H9 (cell line): ENCODE measurements at regions not wholly inside any gene's neighbourhood (a gene's known extent, or its start where the extent isn't known, plus 50 kb on each side); places are given as distances from the start of the nearest gene placed in this dataset.

ENCODE experiments used
- DNase-seq: peaks from one replicate; pipeline ENCODE4 v3.0.0-alpha.2; 2017
- H2AFZ ChIP-seq: one replicate; pipeline ENCODE4 v1.6.1; 2013; ENCODE audit warnings: mild to moderate bottlenecking, low read length, control low read depth, moderate library complexity
- H2AK5ac ChIP-seq: 2 replicates; pipeline ENCODE4 v1.6.1; 2013; ENCODE audit warnings: low read length, control low read depth, mixed read lengths; ENCODE audit not compliant: insufficient read length
- H2BK120ac ChIP-seq: one replicate; pipeline ENCODE4 v1.6.1; 2013; ENCODE audit warnings: low read depth, mild to moderate bottlenecking, low read length, control low read depth, inconsistent platforms; ENCODE audit not compliant: poor library complexity, severe bottlenecking
- H2BK12ac ChIP-seq: 2 replicates; pipeline ENCODE4 v1.6.1; 2013; ENCODE audit warnings: low read length, control low read depth, mixed read lengths, low read depth; ENCODE audit not compliant: insufficient read length
- H2BK15ac ChIP-seq: 2 replicates; pipeline ENCODE4 v1.6.1; 2013; ENCODE audit warnings: low read depth, low read length, control low read depth
- H2BK20ac ChIP-seq: one replicate; pipeline ENCODE4 v1.6.1; 2013; ENCODE audit warnings: low read depth, mild to moderate bottlenecking, low read length, control low read depth, inconsistent platforms; ENCODE audit not compliant: poor library complexity, severe bottlenecking
- H2BK5ac ChIP-seq: 2 replicates; pipeline ENCODE4 v1.6.1; 2013; ENCODE audit warnings: low read length, control low read depth, mixed read lengths; ENCODE audit not compliant: insufficient read length
- H3K14ac ChIP-seq: 2 replicates; pipeline ENCODE4 v1.6.1; 2013; ENCODE audit warnings: low read length, control low read depth; ENCODE audit not compliant: insufficient read depth
- H3K18ac ChIP-seq: 2 replicates; pipeline ENCODE4 v1.6.1; 2013; ENCODE audit warnings: low read depth, mild to moderate bottlenecking, mixed read lengths, low read length, control low read depth; ENCODE audit not compliant: insufficient read length
- H3K23ac ChIP-seq: 2 replicates; pipeline ENCODE4 v1.6.1; 2013; ENCODE audit warnings: low read length, control low read depth, mixed read lengths, low read depth; ENCODE audit not compliant: insufficient read length
- H3K23me2 ChIP-seq: 2 replicates; pipeline ENCODE4 v1.6.1; 2013; ENCODE audit warnings: low read depth, mild to moderate bottlenecking, mixed read lengths, low read length, control low read depth; ENCODE audit not compliant: insufficient read length, poor library complexity, severe bottlenecking
- H3K27ac ChIP-seq: 2 replicates; pipeline ENCODE4 v1.5.1; 2013; ENCODE audit warnings: low read length, control low read depth, mixed read lengths, low read depth; ENCODE audit not compliant: insufficient read length
- H3K27me3 ChIP-seq: 2 replicates; pipeline ENCODE4 v1.6.1; 2013; ENCODE audit warnings: low read length, control low read depth, inconsistent platforms; ENCODE audit not compliant: insufficient read depth
- H3K4ac ChIP-seq: 2 replicates; pipeline ENCODE4 v1.6.1; 2013; ENCODE audit warnings: low read depth, mild to moderate bottlenecking, control low read depth, inconsistent platforms, low read length, moderate library complexity
- H3K4me1 ChIP-seq: 2 replicates; pipeline ENCODE4 v1.6.1; 2013; ENCODE audit warnings: low read length, control low read depth, inconsistent platforms; ENCODE audit not compliant: insufficient read depth
- H3K4me2 ChIP-seq: 2 replicates; pipeline ENCODE4 v1.6.1; 2013; ENCODE audit warnings: low read length, control low read depth, mixed read lengths; ENCODE audit not compliant: insufficient read length, insufficient read depth
- H3K56ac ChIP-seq: 2 replicates; pipeline ENCODE4 v1.6.1; 2013; ENCODE audit warnings: low read depth, mild to moderate bottlenecking, mixed read lengths, low read length, control low read depth; ENCODE audit not compliant: insufficient read length
- H3K79me1 ChIP-seq: 2 replicates; pipeline ENCODE4 v1.6.1; 2013; ENCODE audit warnings: low read depth, mild to moderate bottlenecking, moderate library complexity, low read length, control low read depth, inconsistent platforms; ENCODE audit not compliant: insufficient read depth, poor library complexity, severe bottlenecking
- H3K79me2 ChIP-seq: 2 replicates; pipeline ENCODE4 v1.6.1; 2013; ENCODE audit warnings: low read length, control low read depth, inconsistent platforms; ENCODE audit not compliant: insufficient read depth
- H3K9ac ChIP-seq: 2 replicates; pipeline ENCODE4 v1.6.1; 2013; ENCODE audit warnings: low read length, control low read depth, mixed read lengths; ENCODE audit not compliant: insufficient read length; ENCODE audit errors: extremely low read depth
- H3K9me3 ChIP-seq: one replicate; pipeline ENCODE4 v1.6.1; 2013; ENCODE audit warnings: low read depth, low read length, inconsistent platforms; ENCODE audit not compliant: control insufficient read depth
- H3T11ph ChIP-seq: one replicate; pipeline ENCODE4 v1.6.1; 2013; ENCODE audit warnings: mild to moderate bottlenecking, low read length, control low read depth, inconsistent platforms
- H4K20me1 ChIP-seq: one replicate; pipeline ENCODE4 v1.6.1; 2013; ENCODE audit not compliant: control insufficient read depth, insufficient read length, insufficient read depth
- H4K5ac ChIP-seq: 2 replicates; pipeline ENCODE4 v1.6.1; 2013; ENCODE audit warnings: low read depth, mild to moderate bottlenecking, mixed read lengths, low read length, control low read depth; ENCODE audit not compliant: insufficient read length
- H4K8ac ChIP-seq: replicated peaks from 2 replicates; pipeline ENCODE4 v1.6.1; 2013; ENCODE audit warnings: low read length, control low read depth, mixed read lengths, low read depth; ENCODE audit not compliant: insufficient read length
- H4K91ac ChIP-seq: 2 replicates; pipeline ENCODE4 v1.6.1; 2013; ENCODE audit warnings: low read depth, mild to moderate bottlenecking, moderate library complexity, mixed read lengths, low read length, control low read depth; ENCODE audit not compliant: insufficient read length
- H3K27ac Mint-ChIP-seq, 3 experiments: 2 replicates in 2 of 3; 3 replicates in 1 of 3; pipeline ENCODE4 v1.8.0; 2020 to 2021; ENCODE audit warnings: mixed read lengths in 3 of 3, mild to moderate bottlenecking in 1 of 3, moderate library complexity in 1 of 3
- H3K27me3 Mint-ChIP-seq: 2 replicates; pipeline ENCODE4 v1.8.0; 2021; ENCODE audit warnings: low read depth, mild to moderate bottlenecking, moderate library complexity, mixed read lengths
- H3K36me3 Mint-ChIP-seq, 3 experiments: 2 replicates in 2 of 3; 3 replicates in 1 of 3; pipeline ENCODE4 v1.8.0; 2020 to 2021; ENCODE audit warnings: low read depth in 3 of 3, mixed read lengths in 3 of 3; ENCODE audit not compliant: insufficient read depth in 1 of 3
- H3K4me1 Mint-ChIP-seq, 2 experiments: 2 replicates each; pipeline ENCODE4 v1.8.0; 2020; ENCODE audit warnings: mixed read lengths in 2 of 2
- H3K4me3 Mint-ChIP-seq, 2 experiments: 2 replicates in 1 of 2; 3 replicates in 1 of 2; pipeline ENCODE4 v1.8.0; 2020 to 2021; ENCODE audit warnings: mild to moderate bottlenecking in 2 of 2, mixed read lengths in 2 of 2, moderate library complexity in 1 of 2
- H3K9me3 Mint-ChIP-seq, 2 experiments: 2 replicates in 1 of 2; 3 replicates in 1 of 2; pipeline ENCODE4 v1.8.0; 2020; ENCODE audit warnings: mild to moderate bottlenecking in 2 of 2, mixed read lengths in 2 of 2, moderate library complexity in 1 of 2
- CTCF ChIP-seq: fragments of 200-600 bp; sonication (generic); conservative IDR thresholded peaks from 3 replicates; pipeline ENCODE4 v1.8.0; 2021; ENCODE audit warnings: antibody characterized with exemption, mild to moderate bottlenecking
- WGBS: extraction: QIAGEN DNeasy Blood & Tissue Kit; methylation state at CpG from one replicate; pipeline ENCODE4 v1.1.7; 2013; ENCODE audit warnings: missing lambda C conversion rate, low lambda C conversion rate, mixed read lengths; ENCODE audit not compliant: insufficient read length; ENCODE audit errors: extremely low coverage; 5-methylcytosine and 5-hydroxymethylcytosine counted together

DNA sequence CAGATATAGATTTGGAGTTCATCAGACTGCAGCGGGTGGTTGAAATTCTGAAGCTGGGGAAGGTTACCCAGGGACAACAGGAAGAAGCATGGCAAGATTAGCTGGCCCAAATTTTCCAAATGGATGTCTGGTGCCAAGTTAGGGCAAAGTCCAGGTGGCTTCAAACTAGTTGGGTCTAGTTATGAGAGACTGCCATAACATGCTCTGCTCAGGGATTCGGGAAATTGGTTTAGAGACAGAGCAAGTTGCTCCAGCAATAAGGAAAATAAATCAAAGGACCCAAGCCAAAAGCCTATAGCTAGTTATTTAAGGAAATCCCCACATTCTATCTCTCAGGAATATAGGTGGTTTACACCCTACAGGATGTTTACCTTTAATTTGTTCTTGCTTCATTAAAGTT lies 125.7 kb upstream of the BTG1 start:
- no peak overlapping the region for H2BK12ac ChIP-seq
- H2AK5ac ChIP-seq: no peak overlapping the region
- H4K91ac ChIP-seq: no peak overlapping the region
- no peak overlapping the region for H3K27ac Mint-ChIP-seq
- no peak overlapping the region for H2AFZ ChIP-seq
- no peak overlapping the region for H2BK15ac ChIP-seq
- H3K9me3 Mint-ChIP-seq: no peaks in the 10 kb centered on the region
- no CpG with 5 or more reads among the region's 2 CpGs for WGBS
- no peak overlapping the region for H3K23ac ChIP-seq
- no peak overlapping the region for H3K9ac ChIP-seq
- H3K4me1 Mint-ChIP-seq: peaks cover 7% of the 10 kb centered on the region in 2 experiments
- no peak overlapping the region for H2BK5ac ChIP-seq
- H3K14ac ChIP-seq: no peak overlapping the region
- no peaks in the 10 kb centered on the region for H3K27me3 Mint-ChIP-seq
- H4K5ac ChIP-seq: no peak overlapping the region
- no peak overlapping the region for H3K18ac ChIP-seq
- no peaks in the 10 kb centered on the region for H4K20me1 ChIP-seq
- no peak overlapping the region for H3K56ac ChIP-seq
- no peaks in the 10 kb centered on the region for H3K36me3 Mint-ChIP-seq
- H2BK120ac ChIP-seq: no peak overlapping the region
- no peaks in the 10 kb centered on the region for H3K79me2 ChIP-seq
- H3K23me2 ChIP-seq: no peaks in the 10 kb centered on the region
- H3K27ac ChIP-seq: no peak overlapping the region
- H3K4me1 ChIP-seq: no peaks in the 10 kb centered on the region; the same call in 1 of the 2 replicates
- no peaks in the 10 kb centered on the region for H3K9me3 ChIP-seq
- H2BK20ac ChIP-seq: no peak overlapping the region
- no peak for TF ChIP-seq CTCF
- no peak overlapping the region for H3K4me3 Mint-ChIP-seq
- H3T11ph ChIP-seq: no peak overlapping the region
- H3K79me1 ChIP-seq: no peaks in the 10 kb centered on the region
- H3K4ac ChIP-seq: no peak overlapping the region
- no peak overlapping the region for H4K8ac ChIP-seq
- H3K4me2 ChIP-seq: no peak overlapping the region
- no peaks in the 10 kb centered on the region for H3K27me3 ChIP-seq
- no peak for DNase-seq
